ENCODE measurements at regions not wholly inside any gene's neighbourhood (a gene's known extent, or its start where the extent isn't known, plus 50 kb on each side); places are given as distances from the start of the nearest gene placed in this dataset.
A peak's percentile ranks its signal among the peaks of the same experiment; 100 is the strongest.

DNA sequence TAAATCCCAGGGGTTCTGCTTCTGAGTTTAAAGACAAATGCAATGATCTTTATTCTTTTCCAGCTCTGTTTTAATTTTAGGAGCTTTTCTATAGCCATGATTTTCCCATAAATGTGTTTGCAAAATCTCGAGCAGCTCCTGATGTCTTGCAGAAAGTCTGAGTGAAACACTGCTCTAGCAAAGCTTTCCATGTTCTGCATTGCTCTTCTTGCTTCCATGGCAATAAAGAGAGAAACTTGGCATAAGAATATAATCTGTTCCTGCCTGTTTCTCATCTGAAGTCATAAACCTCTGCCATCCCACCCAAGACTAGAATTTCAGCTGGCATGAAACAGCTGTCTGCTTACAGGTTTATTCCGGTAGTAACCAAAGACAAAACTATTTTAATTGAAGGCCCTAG lies 254.5 kb downstream of the SPRY1 start:
- Histone ChIP-seq H3F3A (replicated peaks; ENCODE audit: insufficient read depth) (peaks cover 7% of the 10 kb centered on the region), H3K4me3 (ENCODE audit: low read depth in 2 of 2, low read length in 1 of 2) (no peak overlapping the region), H3K9me3 (no peaks in the 10 kb centered on the region; the same call in 1 of the 2 replicates), H3K36me3 (replicated peaks in 1 of 2; ENCODE audit: control insufficient read depth in 1 of 2, insufficient read depth in 2 of 2, low read length in 1 of 2) (no peaks in the 10 kb centered on the region), H3K9ac (no peak overlapping the region), H4K20me1 (ENCODE audit: insufficient read depth) (no peaks in the 10 kb centered on the region), H3K4me1 (ENCODE audit: control insufficient read depth in 1 of 2, insufficient read depth in 2 of 2, low read depth in 1 of 2, low read length in 1 of 2) (peaks cover 0 to 4% of the 10 kb centered on the region in 2 experiments; a peak in 1 of 4 replicates), H3K79me2 (ENCODE audit: insufficient read depth) (no peaks in the 10 kb centered on the region), H3K4me2 (no peak overlapping the region), H3K27ac (ENCODE audit: low read depth in 2 of 2, low read length in 1 of 2) (peak overlapping the region in 1 of 2 experiments; percentile 46; a peak in 2 of 4 replicates), H3K27me3 (ENCODE audit: insufficient read depth) (no peaks in the 10 kb centered on the region), H3K9me2 (no peaks in the 10 kb centered on the region), H2AFZ (ENCODE audit: low read depth) (no peak overlapping the region)
- TF ChIP-seq, protein P1, sequence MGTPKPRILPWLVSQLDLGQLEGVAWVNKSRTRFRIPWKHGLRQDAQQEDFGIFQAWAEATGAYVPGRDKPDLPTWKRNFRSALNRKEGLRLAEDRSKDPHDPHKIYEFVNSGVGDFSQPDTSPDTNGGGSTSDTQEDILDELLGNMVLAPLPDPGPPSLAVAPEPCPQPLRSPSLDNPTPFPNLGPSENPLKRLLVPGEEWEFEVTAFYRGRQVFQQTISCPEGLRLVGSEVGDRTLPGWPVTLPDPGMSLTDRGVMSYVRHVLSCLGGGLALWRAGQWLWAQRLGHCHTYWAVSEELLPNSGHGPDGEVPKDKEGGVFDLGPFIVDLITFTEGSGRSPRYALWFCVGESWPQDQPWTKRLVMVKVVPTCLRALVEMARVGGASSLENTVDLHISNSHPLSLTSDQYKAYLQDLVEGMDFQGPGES (IDR thresholded peaks at IDR 0.05; ENCODE audit: low read depth, low read length): no peak
- TF ChIP-seq SIN3A (IDR thresholded peaks at IDR 0.05; ENCODE audit: borderline replicate concordance, low read depth, low read length): no peak
- TF ChIP-seq, protein P2, sequence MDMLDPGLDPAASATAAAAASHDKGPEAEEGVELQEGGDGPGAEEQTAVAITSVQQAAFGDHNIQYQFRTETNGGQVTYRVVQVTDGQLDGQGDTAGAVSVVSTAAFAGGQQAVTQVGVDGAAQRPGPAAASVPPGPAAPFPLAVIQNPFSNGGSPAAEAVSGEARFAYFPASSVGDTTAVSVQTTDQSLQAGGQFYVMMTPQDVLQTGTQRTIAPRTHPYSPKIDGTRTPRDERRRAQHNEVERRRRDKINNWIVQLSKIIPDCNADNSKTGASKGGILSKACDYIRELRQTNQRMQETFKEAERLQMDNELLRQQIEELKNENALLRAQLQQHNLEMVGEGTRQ (IDR thresholded peaks at IDR 0.05; ENCODE audit: borderline replicate concordance, low read depth, low read length): no peak
- no peak for TF ChIP-seq NRF1 (IDR thresholded peaks at IDR 0.05; ENCODE audit: low read depth, low read length)
- TF ChIP-seq, protein P3, sequence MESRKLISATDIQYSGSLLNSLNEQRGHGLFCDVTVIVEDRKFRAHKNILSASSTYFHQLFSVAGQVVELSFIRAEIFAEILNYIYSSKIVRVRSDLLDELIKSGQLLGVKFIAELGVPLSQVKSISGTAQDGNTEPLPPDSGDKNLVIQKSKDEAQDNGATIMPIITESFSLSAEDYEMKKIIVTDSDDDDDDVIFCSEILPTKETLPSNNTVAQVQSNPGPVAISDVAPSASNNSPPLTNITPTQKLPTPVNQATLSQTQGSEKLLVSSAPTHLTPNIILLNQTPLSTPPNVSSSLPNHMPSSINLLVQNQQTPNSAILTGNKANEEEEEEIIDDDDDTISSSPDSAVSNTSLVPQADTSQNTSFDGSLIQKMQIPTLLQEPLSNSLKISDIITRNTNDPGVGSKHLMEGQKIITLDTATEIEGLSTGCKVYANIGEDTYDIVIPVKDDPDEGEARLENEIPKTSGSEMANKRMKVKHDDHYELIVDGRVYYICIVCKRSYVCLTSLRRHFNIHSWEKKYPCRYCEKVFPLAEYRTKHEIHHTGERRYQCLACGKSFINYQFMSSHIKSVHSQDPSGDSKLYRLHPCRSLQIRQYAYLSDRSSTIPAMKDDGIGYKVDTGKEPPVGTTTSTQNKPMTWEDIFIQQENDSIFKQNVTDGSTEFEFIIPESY (IDR thresholded peaks at IDR 0.05; ENCODE audit: borderline replicate concordance, low read depth): no peak
- TF ChIP-seq RAD21 (IDR thresholded peaks at IDR 0.05; ENCODE audit: low read length): no peak
- TF ChIP-seq TEAD4 (IDR thresholded peaks at IDR 0.05; ENCODE audit: borderline replicate concordance, insufficient read depth): no peak
- no peak for TF ChIP-seq JUND (IDR thresholded peaks at IDR 0.05)
- TF ChIP-seq GATA2 (CRISPR knock-in tag; IDR thresholded peaks at IDR 0.05): no peak
- TF ChIP-seq, protein P4, sequence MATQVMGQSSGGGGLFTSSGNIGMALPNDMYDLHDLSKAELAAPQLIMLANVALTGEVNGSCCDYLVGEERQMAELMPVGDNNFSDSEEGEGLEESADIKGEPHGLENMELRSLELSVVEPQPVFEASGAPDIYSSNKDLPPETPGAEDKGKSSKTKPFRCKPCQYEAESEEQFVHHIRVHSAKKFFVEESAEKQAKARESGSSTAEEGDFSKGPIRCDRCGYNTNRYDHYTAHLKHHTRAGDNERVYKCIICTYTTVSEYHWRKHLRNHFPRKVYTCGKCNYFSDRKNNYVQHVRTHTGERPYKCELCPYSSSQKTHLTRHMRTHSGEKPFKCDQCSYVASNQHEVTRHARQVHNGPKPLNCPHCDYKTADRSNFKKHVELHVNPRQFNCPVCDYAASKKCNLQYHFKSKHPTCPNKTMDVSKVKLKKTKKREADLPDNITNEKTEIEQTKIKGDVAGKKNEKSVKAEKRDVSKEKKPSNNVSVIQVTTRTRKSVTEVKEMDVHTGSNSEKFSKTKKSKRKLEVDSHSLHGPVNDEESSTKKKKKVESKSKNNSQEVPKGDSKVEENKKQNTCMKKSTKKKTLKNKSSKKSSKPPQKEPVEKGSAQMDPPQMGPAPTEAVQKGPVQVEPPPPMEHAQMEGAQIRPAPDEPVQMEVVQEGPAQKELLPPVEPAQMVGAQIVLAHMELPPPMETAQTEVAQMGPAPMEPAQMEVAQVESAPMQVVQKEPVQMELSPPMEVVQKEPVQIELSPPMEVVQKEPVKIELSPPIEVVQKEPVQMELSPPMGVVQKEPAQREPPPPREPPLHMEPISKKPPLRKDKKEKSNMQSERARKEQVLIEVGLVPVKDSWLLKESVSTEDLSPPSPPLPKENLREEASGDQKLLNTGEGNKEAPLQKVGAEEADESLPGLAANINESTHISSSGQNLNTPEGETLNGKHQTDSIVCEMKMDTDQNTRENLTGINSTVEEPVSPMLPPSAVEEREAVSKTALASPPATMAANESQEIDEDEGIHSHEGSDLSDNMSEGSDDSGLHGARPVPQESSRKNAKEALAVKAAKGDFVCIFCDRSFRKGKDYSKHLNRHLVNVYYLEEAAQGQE (IDR thresholded peaks at IDR 0.05; ENCODE audit: low read depth, low read length): no peak
- TF ChIP-seq TCF12 (IDR thresholded peaks at IDR 0.05): no peak
- TF ChIP-seq, protein P5, sequence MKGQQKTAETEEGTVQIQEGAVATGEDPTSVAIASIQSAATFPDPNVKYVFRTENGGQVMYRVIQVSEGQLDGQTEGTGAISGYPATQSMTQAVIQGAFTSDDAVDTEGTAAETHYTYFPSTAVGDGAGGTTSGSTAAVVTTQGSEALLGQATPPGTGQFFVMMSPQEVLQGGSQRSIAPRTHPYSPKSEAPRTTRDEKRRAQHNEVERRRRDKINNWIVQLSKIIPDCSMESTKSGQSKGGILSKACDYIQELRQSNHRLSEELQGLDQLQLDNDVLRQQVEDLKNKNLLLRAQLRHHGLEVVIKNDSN (IDR thresholded peaks at IDR 0.05; ENCODE audit: borderline replicate concordance, low read depth): no peak
- TF ChIP-seq GABPA (IDR thresholded peaks at IDR 0.05; ENCODE audit: low read depth): no peak
- ChIA-PET CTCF (interaction anchor here (0.6 to 2.6 kb wide), 4 partner anchors 10 to 33 kb away, joined by 3 to 17 read pairs (median 4); no protein-coding TSS in a partner anchor), POLR2A (no interaction called here)
- DNase-seq: no peak
- 64% methylated on average over 2 of the region's 2 CpGs for WGBS (ENCODE audit: low lambda C conversion rate)

All from SK-N-SH (cell line).